ENCODE measurements at regions not wholly inside any gene's neighbourhood (a gene's known extent, or its start where the extent isn't known, plus 50 kb on each side); places are given as distances from the start of the nearest gene placed in this dataset.

- FAIRE-seq (no peak), ATAC-seq (no peak), DNase-seq (ENCODE audit: low read depth in 1 of 2, low spot score in 1 of 2) (no peak)
- ChIA-PET CTCF (no interaction called here), POLR2A (no interaction called here)
- H3K9me3 ChIP-seq, result no peaks in the 10 kb centered on the region
- no peaks in the 10 kb centered on the region for H3K4me1 ChIP-seq
- no peak overlapping the region for H3K27ac ChIP-seq
- 1% methylated on average over 4 of the region's 4 CpGs for whole genome bisulfite sequencing (ENCODE audit: missing lambda C conversion rate)
- TF ChIP-seq HOXA7 (CRISPR knock-in tag; IDR thresholded peaks at IDR 0.05) (no peak), ZFP36 (IDR thresholded peaks at IDR 0.05; ENCODE audit: borderline replicate concordance, partially characterized antibody) (no peak), CEBPB (IDR thresholded peaks at IDR 0.05) (no peak), NPAS2 (CRISPR knock-in tag; IDR thresholded peaks at IDR 0.05; ENCODE audit: borderline replicate concordance) (no peak), RARB (CRISPR knock-in tag; IDR thresholded peaks at IDR 0.05) (no peak), REST (IDR thresholded peaks at IDR 0.05) (no peak), ZC3H11A (IDR thresholded peaks at IDR 0.05) (no peak), HMGXB4 (CRISPR knock-in tag; IDR thresholded peaks at IDR 0.05; ENCODE audit: borderline replicate concordance) (no peak), HEYL (CRISPR knock-in tag; IDR thresholded peaks at IDR 0.05) (no peak)
- H3K4me3 ChIP-seq, result no peak overlapping the region
- no peak overlapping the region for H3K4me2 ChIP-seq
These were observed 142.5 kb downstream of the C1orf94 start for GRCh38 chr1:34319218-34319617.

- Histone ChIP-seq H3K4me3 (no peak overlapping the region), H3K9me3 (no peaks in the 10 kb centered on the region), H3K4me1 (no peaks in the 10 kb centered on the region), H3K4me2 (no peak overlapping the region), H3K27ac (no peak overlapping the region)
- ATAC-seq (no peak), FAIRE-seq (no peak), DNase-seq (ENCODE audit: low read depth in 1 of 2, low spot score in 1 of 2) (no peak)
- TF ChIP-seq SMC3 (IDR thresholded peaks at IDR 0.05) (no peak), CEBPB (IDR thresholded peaks at IDR 0.05) (no peak), FOXS1 (CRISPR knock-in tag; IDR thresholded peaks at IDR 0.05) (no peak), JUNB (IDR thresholded peaks at IDR 0.05) (no peak), NFE2L2 (conservative IDR thresholded peaks at IDR 0.05; ENCODE audit: low read length) (no peak), JUN (IDR thresholded peaks at IDR 0.05) (no peak), CBX8 (IDR thresholded peaks at IDR 0.05) (no peak), HOXB13 (CRISPR knock-in tag; IDR thresholded peaks at IDR 0.05; ENCODE audit: low read depth) (no peak), TP53 (CRISPR knock-in tag; IDR thresholded peaks at IDR 0.05) (no peak), RNF2 (IDR thresholded peaks at IDR 0.05; ENCODE audit: borderline replicate concordance, low read depth) (no peak)
- ChIA-PET CTCF (no interaction called here), POLR2A (no interaction called here)
- no CpG with 5 or more reads among the region's 1 CpG for WGBS (ENCODE audit: missing lambda C conversion rate)
These were observed 143.5 kb downstream of the C1orf94 start for GRCh38 chr1:34320053-34320669.

- Histone ChIP-seq H3K9me3 (no peaks in the 10 kb centered on the region), H3K4me1 (no peaks in the 10 kb centered on the region), H3K4me3 (no peak overlapping the region), H3K27ac (no peak overlapping the region), H3K4me2 (no peak overlapping the region)
- no peak for DNase-seq (ENCODE audit: low read depth in 1 of 2, low spot score in 1 of 2)
- ChIA-PET POLR2A (no interaction called here), CTCF (no interaction called here)
- ATAC-seq, result no peak
- WGBS (ENCODE audit: missing lambda C conversion rate), result no CpG with 5 or more reads among the region's 3 CpGs
- no peak for FAIRE-seq
- no peak for TF ChIP-seq CEBPB (IDR thresholded peaks at IDR 0.05)
- TF ChIP-seq MAX (IDR thresholded peaks at IDR 0.05), result no peak
- no peak for TF ChIP-seq PBX3 (IDR thresholded peaks at IDR 0.05)
- TF ChIP-seq RARB (CRISPR knock-in tag; IDR thresholded peaks at IDR 0.05), result no peak
- no peak for TF ChIP-seq HMGXB4 (CRISPR knock-in tag; IDR thresholded peaks at IDR 0.05; ENCODE audit: borderline replicate concordance)
- TF ChIP-seq ELK1 (IDR thresholded peaks at IDR 0.05; ENCODE audit: low read depth, low read length), result no peak
- TF ChIP-seq EHF (CRISPR knock-in tag; IDR thresholded peaks at IDR 0.05), result no peak
- no peak for TF ChIP-seq FOSL2 (IDR thresholded peaks at IDR 0.05)
- TF ChIP-seq FOSL2 (CRISPR knock-in tag; IDR thresholded peaks at IDR 0.05), result no peak
- no peak for TF ChIP-seq ZC3H11A (IDR thresholded peaks at IDR 0.05)
- no peak for TF ChIP-seq NFE2L2 (conservative IDR thresholded peaks at IDR 0.05; ENCODE audit: low read length)
These were observed 146.3 kb downstream of the C1orf94 start for GRCh38 chr1:34322969-34323368.
